HEK293 (cell line): ENCODE measurements at regions not wholly inside any gene's neighbourhood (a gene's known extent, or its start where the extent isn't known, plus 50 kb on each side); places are given as distances from the start of the nearest gene placed in this dataset.

Experiments used
- BCL11B ChIP-seq: fragments of 450-650 bp; formaldehyde crosslinking; IDR thresholded peaks from 2 replicates; pipeline ENCODE4 v1.5.1; 2016; ENCODE audit warnings: low read depth, missing biosample characterization, missing genetic modification characterization
- BCL6B ChIP-seq: fragments of 450-650 bp; formaldehyde crosslinking; IDR thresholded peaks from 2 replicates; pipeline ENCODE4 v1.5.1; 2017; ENCODE audit warnings: missing biosample characterization, missing genetic modification characterization
- FEZF1 ChIP-seq: fragments of 450-650 bp; formaldehyde crosslinking; IDR thresholded peaks from 2 replicates; pipeline ENCODE4 v1.5.1; 2016; ENCODE audit warnings: missing biosample characterization, missing genetic modification characterization
- GLIS2 ChIP-seq: fragments of 450-650 bp; formaldehyde crosslinking; IDR thresholded peaks from 2 replicates; pipeline ENCODE4 v1.5.1; 2016; ENCODE audit warnings: missing biosample characterization, missing genetic modification characterization
- HIC1 ChIP-seq: fragments of 450-650 bp; formaldehyde crosslinking; IDR thresholded peaks from 2 replicates; pipeline ENCODE4 v1.5.1; 2016; ENCODE audit warnings: missing biosample characterization, missing genetic modification characterization
- HOXA7 ChIP-seq: sonication (generic); formaldehyde crosslinking; IDR thresholded peaks from 2 replicates; pipeline ENCODE4 v1.8.1; 2022; ENCODE audit warnings: missing genetic modification reagents, borderline replicate concordance
- MEIS1 ChIP-seq: sonication (generic); formaldehyde crosslinking; IDR thresholded peaks from 2 replicates; pipeline ENCODE4 v1.8.1; 2022; ENCODE audit warnings: missing genetic modification reagents, mild to moderate bottlenecking, borderline replicate concordance
- PRDM10 ChIP-seq: fragments of 450-650 bp; formaldehyde crosslinking; IDR thresholded peaks from 2 replicates; pipeline ENCODE4 v1.5.1; 2016; ENCODE audit warnings: missing biosample characterization, missing genetic modification characterization
- SP7 ChIP-seq: fragments of 450-650 bp; formaldehyde crosslinking; IDR thresholded peaks from 2 replicates; pipeline ENCODE4 v1.5.1; 2016; ENCODE audit warnings: missing biosample characterization, missing genetic modification characterization
- ZFP69B ChIP-seq: fragments of 450-650 bp; formaldehyde crosslinking; IDR thresholded peaks from 2 replicates; pipeline ENCODE4 v1.5.1; 2016; ENCODE audit warnings: missing biosample characterization, missing genetic modification characterization
- ZNF157 ChIP-seq: fragments of 450-650 bp; formaldehyde crosslinking; IDR thresholded peaks from 2 replicates; pipeline ENCODE4 v1.5.1; 2016; ENCODE audit warnings: missing biosample characterization, missing genetic modification characterization
- ZNF221 ChIP-seq: fragments of 450-650 bp; formaldehyde crosslinking; IDR thresholded peaks from 2 replicates; pipeline ENCODE4 v1.5.1; 2017; ENCODE audit warnings: missing biosample characterization, missing genetic modification characterization, borderline replicate concordance
- ZNF266 ChIP-seq: fragments of 450-650 bp; formaldehyde crosslinking; IDR thresholded peaks from 2 replicates; pipeline ENCODE4 v1.5.1; 2016; ENCODE audit warnings: missing biosample characterization, missing genetic modification characterization, low read depth
- ZNF274 ChIP-seq, 2 experiments: fragments of 200-500 bp in 1 of 2; fragments of 450-650 bp in 1 of 2; sonication (Bioruptor generic) in 1 of 2; formaldehyde crosslinking in 1 of 2; IDR thresholded peaks; 2 replicates each; pipeline versions ENCODE4 v1.5.1 to v1.6.1; 2014 to 2016; ENCODE audit warnings: borderline replicate concordance in 1 of 2, inconsistent platforms in 1 of 2, low read length in 1 of 2, missing biosample characterization in 1 of 2, missing genetic modification characterization in 1 of 2
- ZNF324 ChIP-seq: fragments of 450-650 bp; formaldehyde crosslinking; IDR thresholded peaks from 2 replicates; pipeline ENCODE4 v1.5.1; 2016; ENCODE audit warnings: missing biosample characterization, missing genetic modification characterization
- ZNF394 ChIP-seq: fragments of 450-650 bp; formaldehyde crosslinking; IDR thresholded peaks from 2 replicates; pipeline ENCODE4 v1.5.1; 2016; ENCODE audit warnings: missing biosample characterization, missing genetic modification characterization, mild to moderate bottlenecking, moderate library complexity, borderline replicate concordance
- ZNF518A ChIP-seq: fragments of 450-650 bp; formaldehyde crosslinking; conservative IDR thresholded peaks from 2 replicates; pipeline ENCODE4 v1.5.1; 2016; ENCODE audit warnings: low read depth, missing biosample characterization, missing genetic modification characterization
- ZNF530 ChIP-seq: fragments of 450-650 bp; formaldehyde crosslinking; IDR thresholded peaks from 2 replicates; pipeline ENCODE4 v1.5.1; 2016; ENCODE audit warnings: low read depth, missing biosample characterization, missing genetic modification characterization
- ZNF544 ChIP-seq: fragments of 450-650 bp; formaldehyde crosslinking; IDR thresholded peaks from 2 replicates; pipeline ENCODE4 v1.5.0; 2017; ENCODE audit warnings: missing biosample characterization, missing genetic modification characterization
- ZNF548 ChIP-seq: fragments of 450-650 bp; formaldehyde crosslinking; IDR thresholded peaks from 2 replicates; pipeline ENCODE4 v1.5.1; 2016; ENCODE audit warnings: missing biosample characterization, missing genetic modification characterization
- ZNF580 ChIP-seq: fragments of 450-650 bp; formaldehyde crosslinking; IDR thresholded peaks from 2 replicates; pipeline ENCODE4 v1.5.1; 2016; ENCODE audit warnings: missing biosample characterization, missing genetic modification characterization
- ZNF654 ChIP-seq: fragments of 450-650 bp; formaldehyde crosslinking; IDR thresholded peaks from 2 replicates; pipeline ENCODE4 v1.5.1; 2016; ENCODE audit warnings: low read depth, missing biosample characterization, missing genetic modification characterization
- ZNF704 ChIP-seq: fragments of 450-650 bp; formaldehyde crosslinking; IDR thresholded peaks from 2 replicates; pipeline ENCODE4 v1.5.1; 2016; ENCODE audit warnings: missing biosample characterization, missing genetic modification characterization
- ZNF707 ChIP-seq: fragments of 450-650 bp; formaldehyde crosslinking; IDR thresholded peaks from 2 replicates; pipeline ENCODE4 v1.5.1; 2016; ENCODE audit warnings: missing biosample characterization, missing genetic modification characterization
- ZNF837 ChIP-seq: fragments of 450-650 bp; formaldehyde crosslinking; IDR thresholded peaks from 2 replicates; pipeline ENCODE4 v1.5.1; 2016; ENCODE audit warnings: missing biosample characterization, missing genetic modification characterization

- TF ChIP-seq PRDM10 (peak; percentile 84), ZNF544 (no peak), BCL6B (tag by site-specific recombination) (no peak), FEZF1 (tag by site-specific recombination) (peak; percentile 84), BCL11B (tag by site-specific recombination) (no peak), MEIS1 (CRISPR knock-in tag) (no peak), ZNF266 (no peak), ZNF548 (tag by site-specific recombination) (no peak), HOXA7 (CRISPR knock-in tag) (no peak), ZNF837 (no peak), ZNF530 (tag by site-specific recombination) (no peak), ZNF324 (tag by site-specific recombination) (peak; percentile 66; the same call in 1 of the 2 replicates), ZNF654 (tag by site-specific recombination) (peak; percentile 13; the same call in 1 of the 2 replicates), ZFP69B (tag by site-specific recombination) (peak; percentile 76; the same call in 1 of the 2 replicates), SP7 (tag by site-specific recombination) (peak; percentile 98), ZNF274 (IDR thresholded peaks at IDR 0.05; ENCODE audit: low read length) (no peak), ZNF274 (tag by site-specific recombination; IDR thresholded peaks at IDR 0.05; ENCODE audit: borderline replicate concordance) (no peak), ZNF704 (no peak), ZNF580 (tag by site-specific recombination) (peak; percentile 66), ZNF518A (tag by site-specific recombination) (0 out of 2 replicates have a peak, but pooled peaks have one; percentile 9), ZNF394 (tag by site-specific recombination) (peak; percentile 72), GLIS2 (tag by site-specific recombination) (peak; percentile 95), ZNF221 (no peak), ZNF157 (tag by site-specific recombination) (no peak), HIC1 (tag by site-specific recombination) (peak; percentile 87), ZNF707 (no peak)
Observed at GRCh38 chr12:105562199-105562971, 231.9 kb downstream of the C12orf75 start (continued).
